CD14-positive monocyte (primary cell): ENCODE measurements at regions not wholly inside any gene's neighbourhood (a gene's known extent, or its start where the extent isn't known, plus 50 kb on each side); places are given as distances from the start of the nearest gene placed in this dataset.

Experiments
- DNase-seq, 3 donors: peaks; one replicate each; pipeline ENCODE4 v3.0.0-alpha.2; 2011 to 2022
- H2AFZ ChIP-seq: 2 replicates; pipeline ENCODE4 v1.6.0; 2012; ENCODE audit warnings: mild to moderate bottlenecking, low read depth, low read length, inconsistent platforms; ENCODE audit not compliant: insufficient read depth, poor library complexity, severe bottlenecking
- H3K27ac ChIP-seq, 2 donors: 1 replicate in 1 of 2; 2 replicates in 1 of 2; pipeline ENCODE4 v1.5.1; 2012 to 2013; ENCODE audit warnings: low read length in 2 of 2, control low read depth in 1 of 2, inconsistent platforms in 1 of 2, low read depth in 1 of 2, mild to moderate bottlenecking in 1 of 2
- H3K27me3 ChIP-seq, 2 donors: one replicate each; pipeline versions ENCODE4 v1.6.0 to v1.6.1; 2011 to 2013; ENCODE audit warnings: low read length in 2 of 2; ENCODE audit not compliant: control insufficient read depth in 2 of 2, insufficient read depth in 2 of 2
- H3K36me3 ChIP-seq, 2 donors: replicated peaks in 1 of 2; 1 replicate in 1 of 2; 2 replicates in 1 of 2; pipeline versions ENCODE4 v1.5.1 to v1.6.1; 2012 to 2013; ENCODE audit warnings: low read length in 2 of 2, control low read depth in 1 of 2, inconsistent platforms in 1 of 2, mild to moderate bottlenecking in 1 of 2; ENCODE audit not compliant: insufficient read depth in 2 of 2, control insufficient read depth in 1 of 2
- H3K4me1 ChIP-seq, 2 donors: 1 replicate in 1 of 2; 2 replicates in 1 of 2; pipeline versions ENCODE4 v1.5.1 to v1.6.1; 2012 to 2013; ENCODE audit warnings: low read length in 2 of 2, control low read depth in 1 of 2, inconsistent platforms in 1 of 2, mild to moderate bottlenecking in 1 of 2, moderate library complexity in 1 of 2; ENCODE audit not compliant: insufficient read depth in 2 of 2, control insufficient read depth in 1 of 2
- H3K4me2 ChIP-seq: replicated peaks from 2 replicates; pipeline ENCODE3; 2012; ENCODE audit warnings: low read length, moderate library complexity, mild to moderate bottlenecking; ENCODE audit not compliant: poor library complexity, severe bottlenecking; ENCODE audit errors: extremely low read depth
- H3K4me3 ChIP-seq, 3 experiments: fragments of 200-600 bp in 1 of 3; sonication (generic) in 1 of 3; replicated peaks in 1 of 3; 1 replicate in 2 of 3; 2 replicates in 1 of 3; pipeline ENCODE4 v1.5.1; 2011 to 2013; ENCODE audit warnings: low read length in 3 of 3, mild to moderate bottlenecking in 3 of 3, control low read depth in 2 of 3, low read depth in 2 of 3, inconsistent platforms in 1 of 3, moderate library complexity in 1 of 3
- H3K79me2 ChIP-seq: 2 replicates; pipeline ENCODE4 v1.6.0; 2012; ENCODE audit warnings: mild to moderate bottlenecking, control low read depth, inconsistent platforms, low read length, moderate library complexity; ENCODE audit not compliant: insufficient read depth
- H3K9ac ChIP-seq: 2 replicates; pipeline ENCODE4 v1.6.0; 2017; ENCODE audit warnings: low read length, mild to moderate bottlenecking; ENCODE audit not compliant: insufficient read depth, poor library complexity, severe bottlenecking
- H3K9me3 ChIP-seq, 2 donors: replicated peaks in 1 of 2; 1 replicate in 1 of 2; 2 replicates in 1 of 2; pipeline versions ENCODE4 v1.5.1 to v1.6.1; 2012 to 2013; ENCODE audit warnings: low read length in 2 of 2, control low read depth in 1 of 2; ENCODE audit not compliant: control insufficient read depth in 1 of 2, insufficient read depth in 1 of 2
- H4K20me1 ChIP-seq: 2 replicates; pipeline ENCODE4 v1.6.0; 2012; ENCODE audit warnings: mild to moderate bottlenecking, low read length, control low read depth, moderate library complexity; ENCODE audit not compliant: insufficient read depth
- H3K27ac Mint-ChIP-seq, 7 donors: one replicate each; pipeline ENCODE4 v1.8.0; 2020; ENCODE audit warnings: mild to moderate bottlenecking in 7 of 7, mixed read lengths in 7 of 7, moderate library complexity in 6 of 7, inconsistent platforms in 2 of 7
- H3K27me3 Mint-ChIP-seq, 3 donors: one replicate each; pipeline ENCODE4 v1.8.0; 2021 to 2022; ENCODE audit warnings: low read depth in 3 of 3, mild to moderate bottlenecking in 3 of 3, mixed read lengths in 3 of 3, moderate library complexity in 3 of 3, inconsistent platforms in 1 of 3
- H3K36me3 Mint-ChIP-seq, 2 donors: one replicate each; pipeline ENCODE4 v1.8.0; 2020; ENCODE audit warnings: mixed read lengths in 2 of 2, inconsistent platforms in 1 of 2, mild to moderate bottlenecking in 1 of 2
- H3K4me1 Mint-ChIP-seq: one replicate; pipeline ENCODE4 v1.8.0; 2020; ENCODE audit warnings: mild to moderate bottlenecking, mixed read lengths
- H3K4me3 Mint-ChIP-seq, 2 donors: one replicate each; pipeline ENCODE4 v1.8.0; 2020; ENCODE audit warnings: mild to moderate bottlenecking in 2 of 2, mixed read lengths in 2 of 2, moderate library complexity in 1 of 2
- H3K9me3 Mint-ChIP-seq, 7 donors: one replicate each; pipeline ENCODE4 v1.8.0; 2020 to 2022; ENCODE audit warnings: mixed read lengths in 7 of 7, mild to moderate bottlenecking in 6 of 7, moderate library complexity in 6 of 7, inconsistent platforms in 2 of 7
- CTCF ChIP-seq: fragments of 200-600 bp; IDR thresholded peaks from one replicate; pipeline ENCODE4 v1.8.0; 2022; ENCODE audit warnings: antibody characterized with exemption, mild to moderate bottlenecking
- WGBS: methylation state at CpG from one replicate; pipeline ENCODE4 v1.1.5; 2013; ENCODE audit warnings: missing lambda C conversion rate; ENCODE audit not compliant: insufficient coverage; 5-methylcytosine and 5-hydroxymethylcytosine counted together
- intact Hi-C, 2 donors: fragments of 100-400 bp; cut with micrococcal nuclease; formaldehyde crosslinking; loops; one replicate each; pipeline versions ENCODE4 v1.15.0 to v1.15.1; 2023

GRCh38 chr1:177857285-177857684 lies 112.6 kb downstream of the SEC16B start:
- Mint-ChIP-seq H3K4me1 (no peaks in the 10 kb centered on the region), H3K9me3 (peaks cover 0 to 6% (median 3%) of the 10 kb centered on the region in 7 donors), H3K27me3 (peaks cover 0 to 2% (median 0%) of the 10 kb centered on the region in 3 donors), H3K36me3 (no peaks in the 10 kb centered on the region), H3K27ac (no peak overlapping the region), H3K4me3 (no peak overlapping the region)
- intact Hi-C loops: no loop called here
- TF ChIP-seq CTCF: no peak
- H3K9me3 ChIP-seq: no peaks in the 10 kb centered on the region
- H3K36me3 ChIP-seq: no peaks in the 10 kb centered on the region
- H3K4me3 ChIP-seq: no peak overlapping the region
- no peak overlapping the region for H2AFZ ChIP-seq
- H3K4me2 ChIP-seq: no peak overlapping the region
- no peaks in the 10 kb centered on the region for H4K20me1 ChIP-seq
- H3K27ac ChIP-seq: no peak overlapping the region
- 79% methylated on average over 2 of the region's 5 CpGs for WGBS
- H3K4me1 ChIP-seq: no peaks in the 10 kb centered on the region
- H3K27me3 ChIP-seq: no peaks in the 10 kb centered on the region
- H3K9ac ChIP-seq: no peak overlapping the region
- no peak for DNase-seq
- no peaks in the 10 kb centered on the region for H3K79me2 ChIP-seq

DNA sequence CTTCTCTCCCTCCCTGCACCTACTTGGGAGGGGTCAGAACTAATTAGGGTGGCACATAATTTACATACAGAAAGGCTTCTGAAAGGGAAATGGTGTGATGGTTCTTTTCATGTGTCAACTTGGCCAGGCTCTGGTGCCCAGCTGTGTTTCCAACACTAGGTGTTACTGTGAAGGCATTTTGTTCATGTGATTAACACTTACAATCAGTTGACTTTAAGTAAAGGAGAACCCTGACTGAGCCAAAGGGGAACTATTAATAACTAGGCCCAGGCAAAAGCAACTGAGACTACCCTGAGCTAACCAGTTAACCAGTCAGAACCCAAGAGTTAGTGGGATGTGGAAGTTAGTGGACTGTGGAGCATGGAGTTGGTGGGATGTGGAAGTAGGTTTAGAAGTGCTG lies 114.9 kb downstream of the SEC16B start:
- H2AFZ ChIP-seq: no peak overlapping the region
- no peak for TF ChIP-seq CTCF

More for the DNA sequence above, 114.9 kb downstream of the SEC16B start:
- no peaks in the 10 kb centered on the region for H3K4me1 ChIP-seq
- no peak overlapping the region for H3K4me2 ChIP-seq
- no peaks in the 10 kb centered on the region for H3K4me1 Mint-ChIP-seq
- no peaks in the 10 kb centered on the region for H3K36me3 ChIP-seq
- no peaks in the 10 kb centered on the region for H3K79me2 ChIP-seq
- H3K27ac ChIP-seq: no peak overlapping the region
- intact Hi-C loops: no loop called here
- H3K36me3 Mint-ChIP-seq: no peaks in the 10 kb centered on the region
- H3K9ac ChIP-seq: no peak overlapping the region
- no peaks in the 10 kb centered on the region for H4K20me1 ChIP-seq
- H3K9me3 ChIP-seq: no peaks in the 10 kb centered on the region
- DNase-seq: no peak
- peaks cover 0 to 4% (median 2%) of the 10 kb centered on the region in 7 donors for H3K9me3 Mint-ChIP-seq
- H3K4me3 Mint-ChIP-seq: no peak overlapping the region
- H3K27ac Mint-ChIP-seq: no peak overlapping the region
- H3K4me3 ChIP-seq: no peak overlapping the region
- H3K27me3 Mint-ChIP-seq: no peaks in the 10 kb centered on the region
- no peaks in the 10 kb centered on the region for H3K27me3 ChIP-seq
